K562 (cell line): ENCODE measurements at regions not wholly inside any gene's neighbourhood (a gene's known extent, or its start where the extent isn't known, plus 50 kb on each side); places are given as distances from the start of the nearest gene placed in this dataset.
"Not testable (repeated sequence)": the region's sequence is repeated elsewhere in the genome, so short reads cannot be mapped to it uniquely, and the experiment has no call there.

ENCODE experiments used
- ATAC-seq: fragments of 200-7000 bp; cut with Tn5 transposase; 3 replicates; pipeline ENCODE4 v1.9.1; 2020; ENCODE audit warnings: moderate library complexity
- BruUV-seq: library from RNA; stranded (reverse); fragments of 400-500 nt; replicated peaks from 2 replicates; lab custom pipeline; 2021; lab: Mats Ljungman, UMichigan
- CTCF ChIA-PET: fragments of 300-600 bp; formaldehyde crosslinking; extraction: SDS; loops from one replicate; lab custom pipeline; 2021; ENCODE audit warnings: low intra/inter-chr PET ratio; lab: Yijun Ruan, JAX
- POLR2A ChIA-PET: fragments of 300-600, 350-650 bp; sonication (Branson Sonifier 250); formaldehyde crosslinking; extraction: SDS; loops from one replicate; lab custom pipeline; 2021; ENCODE audit warnings: antibody characterized with exemption, inconsistent platforms; lab: Yijun Ruan, JAX
- DNase-seq, 4 experiments: peaks; one replicate each; pipeline versions ENCODE4 v3.0.0 to v3.0.0-alpha.2; 2011 to 2018; ENCODE audit warnings: low spot score in 3 of 4, mixed read lengths in 3 of 4; ENCODE audit errors: extremely low read depth in 1 of 4
- FAIRE-seq: peaks from 2 replicates; lab custom pipeline; 2011; peaks lifted over from hg19 to GRCh38; lab: Jason Lieb, UNC
- H2AFZ ChIP-seq: 2 replicates; pipeline ENCODE4 v1.6.0; 2011; ENCODE audit warnings: low read depth, low read length, control low read depth, inconsistent platforms
- H3K27ac ChIP-seq: fragments of 200-600 bp; 3 replicates; pipeline ENCODE4 v1.8.0; 2011; ENCODE audit warnings: low read depth, mild to moderate bottlenecking, control low read depth, inconsistent platforms, low read length, moderate library complexity, mixed read lengths; ENCODE audit errors: extremely low read depth
- H3K27me3 ChIP-seq, 2 experiments: fragments of 300-600 bp in 1 of 2; 2 replicates in 1 of 2; 3 replicates in 1 of 2; pipeline versions ENCODE4 v1.6.0 to v1.8.0; 2011; ENCODE audit warnings: inconsistent platforms in 2 of 2, low read length in 2 of 2, mild to moderate bottlenecking in 1 of 2, mixed read lengths in 1 of 2, moderate library complexity in 1 of 2; ENCODE audit not compliant: control insufficient read depth in 2 of 2, insufficient read depth in 2 of 2
- H3K36me3 ChIP-seq: fragments of 300-600 bp; 3 replicates; pipeline ENCODE4 v1.8.0; 2011; ENCODE audit warnings: mild to moderate bottlenecking, low read length, inconsistent platforms; ENCODE audit not compliant: control insufficient read depth, insufficient read depth
- H3K4me1 ChIP-seq, 2 experiments: fragments of 200-600 bp in 1 of 2; replicated peaks in 1 of 2; 2 replicates in 1 of 2; 3 replicates in 1 of 2; pipeline versions ENCODE4 v1.5.1 to v1.8.0; 2011; ENCODE audit warnings: inconsistent platforms in 2 of 2, low read length in 2 of 2, mild to moderate bottlenecking in 1 of 2, mixed read lengths in 1 of 2, moderate library complexity in 1 of 2; ENCODE audit not compliant: control insufficient read depth in 2 of 2, insufficient read depth in 2 of 2
- H3K4me2 ChIP-seq: 2 replicates; pipeline ENCODE4 v1.6.1; 2011; ENCODE audit warnings: low read length, control low read depth, inconsistent platforms, mixed read lengths; ENCODE audit not compliant: insufficient read depth
- H3K4me3 ChIP-seq: fragments of 200-600 bp; sonication (generic), shearing (Covaris generic); 2 replicates; pipeline ENCODE4 v1.5.1; 2016; ENCODE audit warnings: control low read depth, inconsistent platforms
- H3K79me2 ChIP-seq: fragments of 200-600 bp; 3 replicates; pipeline ENCODE4 v1.8.0; 2011; ENCODE audit warnings: low read length, inconsistent platforms; ENCODE audit not compliant: control insufficient read depth, insufficient read depth
- H3K9ac ChIP-seq, 2 experiments: 2 replicates each; pipeline versions ENCODE4 v1.6.0 to v1.6.1; 2011; ENCODE audit warnings: low read depth in 2 of 2, low read length in 2 of 2, control low read depth in 1 of 2, inconsistent platforms in 1 of 2, mild to moderate bottlenecking in 1 of 2, mixed read lengths in 1 of 2; ENCODE audit not compliant: insufficient read depth in 1 of 2
- H3K9me1 ChIP-seq: one replicate; pipeline ENCODE4 v1.6.0; 2011; ENCODE audit warnings: inconsistent platforms, mild to moderate bottlenecking, low read length, moderate library complexity; ENCODE audit not compliant: control insufficient read depth, insufficient read depth
- H3K9me3 ChIP-seq: replicated peaks from 2 replicates; pipeline ENCODE4 v1.5.1; 2011; ENCODE audit warnings: low read depth, low read length, inconsistent platforms; ENCODE audit not compliant: control insufficient read depth, insufficient read depth
- H4K20me1 ChIP-seq: replicated peaks from 2 replicates; pipeline ENCODE4 v1.6.1; 2011; ENCODE audit warnings: low read length, inconsistent platforms, mixed read lengths; ENCODE audit not compliant: control insufficient read depth, insufficient read depth
- BDP1 ChIP-seq: IDR thresholded peaks from 3 replicates; pipeline ENCODE4 v1.6.1; 2011; ENCODE audit not compliant: insufficient read length, insufficient read depth
- MED1 ChIP-seq: sonication (generic); formaldehyde crosslinking; IDR thresholded peaks from 2 replicates; pipeline ENCODE4 v1.8.1; 2023; ENCODE audit warnings: missing genetic modification reagents, borderline replicate concordance
- ZNF431 ChIP-seq: sonication (generic); formaldehyde crosslinking; IDR thresholded peaks from 2 replicates; pipeline ENCODE4 v1.8.0; 2022; ENCODE audit warnings: mild to moderate bottlenecking, missing genetic modification reagents
- WGBS: fragments of 100-300 bp; shearing (Covaris generic); methylation state at CpG from one replicate; pipeline ENCODE4 v1.1.6; 2016; ENCODE audit warnings: low coverage, mixed read lengths; ENCODE audit not compliant: insufficient coverage; ENCODE audit errors: missing lambda C conversion rate; 5-methylcytosine and 5-hydroxymethylcytosine counted together
- in situ Hi-C: fragments of 300-500 bp; cut with MboI; formaldehyde crosslinking; loops from 4 replicates; pipeline ENCODE4 v1.15.0; 2018; ENCODE audit warnings: inconsistent platforms, mixed read lengths
- intact Hi-C: fragments of 100-400 bp; cut with micrococcal nuclease; formaldehyde crosslinking; loops from 2 replicates; pipeline ENCODE4 v1.14.2; 2022

GRCh38 chr2:175241691-175242090, 60.2 kb upstream of the ATP5MC3 start:
- no peaks in the 10 kb centered on the region for H3K9me1 ChIP-seq
- H3K36me3 ChIP-seq: no peaks in the 10 kb centered on the region
- H3K27ac ChIP-seq: no peak overlapping the region
- H3K9ac ChIP-seq: no peak overlapping the region
- intact Hi-C loops: no loop called here
- H4K20me1 ChIP-seq: no peaks in the 10 kb centered on the region
- in situ Hi-C loops: no loop called here
- ChIA-PET POLR2A (interaction anchor here (0.5 to 1.7 kb wide), 4 partner anchors 10 to 736 kb away, joined by 3 to 5 read pairs (median 3); no protein-coding TSS in a partner anchor), CTCF (no interaction called here)
- H3K27me3 ChIP-seq: no peaks in the 10 kb centered on the region
- no TSS peak for BruUV-seq
- ATAC-seq: no peak
- no peak overlapping the region for H3K4me3 ChIP-seq
- no peaks in the 10 kb centered on the region for H3K79me2 ChIP-seq
- H3K4me1 ChIP-seq: no peaks in the 10 kb centered on the region
- 0% methylated on average over 2 of the region's 2 CpGs for WGBS
- no peaks in the 10 kb centered on the region for H3K9me3 ChIP-seq
- no peak for FAIRE-seq
- no peak overlapping the region for H2AFZ ChIP-seq
- no peak overlapping the region for H3K4me2 ChIP-seq
- no peak for TF ChIP-seq BDP1
- TF ChIP-seq MED1 (CRISPR knock-in tag): no peak
- DNase-seq: no peak

- TF ChIP-seq ZNF431 (CRISPR knock-in tag): peak; percentile 94
- TF ChIP-seq, all 486 proteins: peak for 1; not testable (repeated sequence) for 485
- CTCF ChIA-PET, FAIRE-seq, H3K9me3 ChIP-seq, H4K20me1 ChIP-seq, H3K9me1 ChIP-seq, H3K4me1 ChIP-seq, H3K9ac ChIP-seq, H3K27ac ChIP-seq, ATAC-seq, H3K4me2 ChIP-seq, intact Hi-C loops, H2AFZ ChIP-seq, H3K4me3 ChIP-seq, BruUV-seq, in situ Hi-C loops, POLR2A ChIA-PET, H3K79me2 ChIP-seq, H3K27me3 ChIP-seq, H3K36me3 ChIP-seq, DNase-seq: not testable (repeated sequence)
- 4% methylated on average over 2 of the region's 2 CpGs for WGBS
Observed at GRCh38 chr2:175240033-175240432, 58.5 kb upstream of the ATP5MC3 start.
